Dermis blood vessel endothelial cell (primary cell): ENCODE measurements at regions not wholly inside any gene's neighbourhood (a gene's known extent, or its start where the extent isn't known, plus 50 kb on each side); places are given as distances from the start of the nearest gene placed in this dataset.

ENCODE experiments used
- DNase-seq: peaks from one replicate; pipeline ENCODE4 v3.0.0; 2010

GRCh38 chr21:16596369-16596768 is 866.6 kb downstream of the USP25 start:
- DNase-seq, result no peak

GRCh38 chr21:16597753-16598152 is 868.0 kb downstream of the USP25 start:
- no peak for DNase-seq

GRCh38 chr21:16605597-16605996 is 875.8 kb downstream of the USP25 start:
- DNase-seq, result no peak

GRCh38 chr21:16606271-16606670 is 876.5 kb downstream of the USP25 start:
- DNase-seq, result no peak

- peak; percentile 43 for DNase-seq
Observed at GRCh38 chr21:16608209-16608830, 878.5 kb downstream of the USP25 start.

- no peak for DNase-seq
Observed at GRCh38 chr21:16619281-16619680, 889.5 kb downstream of the USP25 start.

- DNase-seq, result no peak
Observed at GRCh38 chr21:16620786-16621320, 891.1 kb downstream of the USP25 start.

GRCh38 chr21:16624479-16625118 is 888.2 kb upstream of the CXADR start:
- no peak for DNase-seq

GRCh38 chr21:16625491-16625890 is 887.4 kb upstream of the CXADR start:
- no peak for DNase-seq

GRCh38 chr21:16633831-16634459 is 878.9 kb upstream of the CXADR start:
- no peak for DNase-seq

GRCh38 chr21:16634515-16634914 is 878.3 kb upstream of the CXADR start:
- no peak for DNase-seq

GRCh38 chr21:16640297-16641027 is 872.4 kb upstream of the CXADR start:
- no peak for DNase-seq

- DNase-seq, result no peak
Observed at GRCh38 chr21:16642353-16642752, 870.5 kb upstream of the CXADR start.

- no peak for DNase-seq
Observed at GRCh38 chr21:16644685-16645084, 868.2 kb upstream of the CXADR start.

- no peak for DNase-seq
Observed at GRCh38 chr21:16650714-16651366, 862.0 kb upstream of the CXADR start.

- DNase-seq, result no peak
Observed at GRCh38 chr21:16651956-16652355, 860.9 kb upstream of the CXADR start.

- no peak for DNase-seq
Observed at GRCh38 chr21:16663436-16663835, 849.4 kb upstream of the CXADR start.

GRCh38 chr21:16667395-16667794 is 845.4 kb upstream of the CXADR start:
- DNase-seq, result peak; percentile 3

GRCh38 chr21:16674949-16675348 is 837.9 kb upstream of the CXADR start:
- DNase-seq, result no peak

- DNase-seq, result no peak
Observed at GRCh38 chr21:16676391-16676790, 836.5 kb upstream of the CXADR start.

- DNase-seq, result no peak
Observed at GRCh38 chr21:16678429-16679160, 834.2 kb upstream of the CXADR start.

GRCh38 chr21:16695074-16695473 is 817.8 kb upstream of the CXADR start:
- no peak for DNase-seq
